ENCODE measurements at regions not wholly inside any gene's neighbourhood (a gene's known extent, or its start where the extent isn't known, plus 50 kb on each side); places are given as distances from the start of the nearest gene placed in this dataset.

- TF ChIP-seq, protein P1, sequence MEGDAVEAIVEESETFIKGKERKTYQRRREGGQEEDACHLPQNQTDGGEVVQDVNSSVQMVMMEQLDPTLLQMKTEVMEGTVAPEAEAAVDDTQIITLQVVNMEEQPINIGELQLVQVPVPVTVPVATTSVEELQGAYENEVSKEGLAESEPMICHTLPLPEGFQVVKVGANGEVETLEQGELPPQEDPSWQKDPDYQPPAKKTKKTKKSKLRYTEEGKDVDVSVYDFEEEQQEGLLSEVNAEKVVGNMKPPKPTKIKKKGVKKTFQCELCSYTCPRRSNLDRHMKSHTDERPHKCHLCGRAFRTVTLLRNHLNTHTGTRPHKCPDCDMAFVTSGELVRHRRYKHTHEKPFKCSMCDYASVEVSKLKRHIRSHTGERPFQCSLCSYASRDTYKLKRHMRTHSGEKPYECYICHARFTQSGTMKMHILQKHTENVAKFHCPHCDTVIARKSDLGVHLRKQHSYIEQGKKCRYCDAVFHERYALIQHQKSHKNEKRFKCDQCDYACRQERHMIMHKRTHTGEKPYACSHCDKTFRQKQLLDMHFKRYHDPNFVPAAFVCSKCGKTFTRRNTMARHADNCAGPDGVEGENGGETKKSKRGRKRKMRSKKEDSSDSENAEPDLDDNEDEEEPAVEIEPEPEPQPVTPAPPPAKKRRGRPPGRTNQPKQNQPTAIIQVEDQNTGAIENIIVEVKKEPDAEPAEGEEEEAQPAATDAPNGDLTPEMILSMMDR (IDR thresholded peaks at IDR 0.05): no peak
- no peak for TF ChIP-seq POLR2A (IDR thresholded peaks at IDR 0.05)
Observed at GRCh38 chr16:54443352-54443751, 156.8 kb upstream of the IRX3 start.
